GM13977 (cell line): ENCODE measurements at regions not wholly inside any gene's neighbourhood (a gene's known extent, or its start where the extent isn't known, plus 50 kb on each side); places are given as distances from the start of the nearest gene placed in this dataset.

Experiments used
- DNase-seq: peaks from one replicate; pipeline ENCODE4 v3.0.0; 2012; ENCODE audit warnings: low spot score
- in situ Hi-C: fragments of 300-500 bp; cut with MboI; formaldehyde crosslinking; loops from one replicate; pipeline ENCODE4 v1.12.0; 2022; ENCODE audit warnings: low sequenced_read_pairs, low pct_unique_long_range_greater_than_20kb, mixed read lengths, inconsistent platforms; ENCODE audit not compliant: unreplicated experiment
- TF ChIP-seq, protein P1 (sequence below): IDR thresholded peaks from 2 replicates; pipeline ENCODE4 v1.5.1; 2012; ENCODE audit warnings: mild to moderate bottlenecking, control low read depth; ENCODE audit not compliant: insufficient read depth; ENCODE audit errors: extremely low read depth, missing control alignments

DNA sequence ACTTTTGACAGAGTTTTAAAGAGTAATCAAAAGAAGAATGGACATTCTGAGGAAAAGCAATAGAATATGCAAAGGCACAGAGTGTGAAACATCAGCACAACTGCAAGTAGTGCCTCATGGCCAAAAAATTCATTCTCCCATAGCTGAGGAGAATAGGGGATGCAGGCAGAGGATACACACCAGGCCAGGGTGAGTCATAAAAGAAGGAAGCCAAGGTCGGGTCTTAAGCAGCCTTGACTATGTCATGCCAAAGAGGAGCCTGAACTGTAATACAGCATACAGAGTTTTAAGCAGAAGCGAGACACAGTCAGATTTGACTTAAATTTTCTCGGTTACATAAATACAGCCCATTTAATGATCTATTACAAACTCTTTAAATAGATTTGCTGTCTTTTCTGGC, 165.0 kb downstream of the LNPK start:
- TF ChIP-seq, protein P1, sequence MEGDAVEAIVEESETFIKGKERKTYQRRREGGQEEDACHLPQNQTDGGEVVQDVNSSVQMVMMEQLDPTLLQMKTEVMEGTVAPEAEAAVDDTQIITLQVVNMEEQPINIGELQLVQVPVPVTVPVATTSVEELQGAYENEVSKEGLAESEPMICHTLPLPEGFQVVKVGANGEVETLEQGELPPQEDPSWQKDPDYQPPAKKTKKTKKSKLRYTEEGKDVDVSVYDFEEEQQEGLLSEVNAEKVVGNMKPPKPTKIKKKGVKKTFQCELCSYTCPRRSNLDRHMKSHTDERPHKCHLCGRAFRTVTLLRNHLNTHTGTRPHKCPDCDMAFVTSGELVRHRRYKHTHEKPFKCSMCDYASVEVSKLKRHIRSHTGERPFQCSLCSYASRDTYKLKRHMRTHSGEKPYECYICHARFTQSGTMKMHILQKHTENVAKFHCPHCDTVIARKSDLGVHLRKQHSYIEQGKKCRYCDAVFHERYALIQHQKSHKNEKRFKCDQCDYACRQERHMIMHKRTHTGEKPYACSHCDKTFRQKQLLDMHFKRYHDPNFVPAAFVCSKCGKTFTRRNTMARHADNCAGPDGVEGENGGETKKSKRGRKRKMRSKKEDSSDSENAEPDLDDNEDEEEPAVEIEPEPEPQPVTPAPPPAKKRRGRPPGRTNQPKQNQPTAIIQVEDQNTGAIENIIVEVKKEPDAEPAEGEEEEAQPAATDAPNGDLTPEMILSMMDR: no peak
- in situ Hi-C loops: no loop called here
- no peak for DNase-seq

DNA sequence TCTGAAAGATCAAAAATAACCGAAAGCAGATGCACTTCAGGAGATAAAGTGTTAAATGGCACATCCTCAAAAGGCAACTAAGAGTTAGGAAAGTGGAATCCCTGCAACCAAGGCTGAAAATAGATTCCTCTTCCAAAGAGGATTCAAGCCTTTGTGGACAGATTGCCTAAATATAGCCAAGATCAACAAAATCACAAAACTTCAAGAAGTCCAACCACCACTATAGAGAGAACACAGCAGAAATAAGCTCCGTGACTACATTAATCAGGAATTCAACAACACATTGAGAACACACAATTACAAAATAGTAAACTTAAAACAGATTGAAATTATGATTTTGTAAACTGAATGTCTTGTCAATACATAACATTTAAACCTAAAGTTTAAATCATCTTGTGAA, 165.7 kb downstream of the LNPK start:
- DNase-seq: no peak
- TF ChIP-seq, protein P1: no peak
- in situ Hi-C loops: no loop called here

DNA sequence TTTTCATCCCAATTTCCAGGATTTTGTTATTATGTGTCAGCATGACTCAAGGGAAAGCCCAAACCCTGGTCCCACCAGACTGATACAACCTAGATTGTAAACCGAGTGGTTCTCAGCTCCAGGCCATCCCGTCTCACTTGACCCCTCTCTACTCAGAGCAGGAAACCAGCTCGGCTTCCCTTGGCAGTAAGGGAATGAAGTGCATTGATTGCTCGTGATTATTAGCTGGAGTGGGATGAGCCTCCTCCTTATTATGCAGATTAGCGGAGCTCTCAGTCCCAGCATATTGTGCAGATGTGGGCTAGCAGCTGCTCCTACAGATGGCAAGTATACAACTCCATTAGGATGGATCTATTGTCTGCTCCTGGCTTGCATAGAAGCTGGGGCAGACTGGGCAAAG, 167.6 kb downstream of the LNPK start:
- in situ Hi-C loops: no loop called here
- TF ChIP-seq, protein P1: no peak
- no peak for DNase-seq

DNA sequence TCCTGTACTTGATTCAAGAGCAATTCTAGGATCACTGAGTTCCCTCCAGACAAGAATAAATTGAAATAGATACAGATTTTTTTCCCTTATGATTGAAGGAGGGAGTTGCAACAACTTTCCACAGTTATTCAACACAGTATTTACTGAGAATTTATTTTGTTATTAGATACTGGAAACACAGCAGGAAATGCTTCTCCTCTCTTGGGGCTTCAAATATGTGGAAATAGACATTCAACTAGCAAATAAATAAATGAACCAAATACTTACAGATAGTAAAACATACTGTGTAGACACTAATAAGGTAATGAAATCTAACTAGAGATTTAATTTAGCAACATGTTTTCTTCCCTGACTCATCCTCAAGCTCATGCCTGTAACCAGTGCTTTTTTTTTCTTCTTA, 169.2 kb downstream of the LNPK start:
- DNase-seq: no peak
- TF ChIP-seq, protein P1: no peak
- in situ Hi-C loops: no loop called here

DNA sequence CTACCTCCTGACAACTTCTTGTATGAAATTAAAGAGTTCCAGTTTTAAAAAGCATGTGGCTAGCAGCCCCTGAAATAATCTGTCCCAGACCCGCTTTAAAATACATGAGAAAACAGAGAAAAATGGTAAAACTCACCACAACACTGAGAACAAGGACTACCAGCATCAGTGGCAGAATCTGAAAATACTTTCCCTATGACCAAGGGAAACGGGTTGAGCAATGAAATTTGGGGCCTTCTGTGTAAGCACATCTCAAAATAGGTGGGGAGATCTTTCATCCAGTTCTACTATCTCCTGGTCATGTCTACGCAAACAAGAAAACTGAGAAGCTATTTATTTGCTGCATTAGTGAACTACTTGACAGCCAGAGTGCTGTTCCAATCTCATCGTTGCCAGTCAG, 172.3 kb downstream of the LNPK start:
- in situ Hi-C loops: no loop called here
- TF ChIP-seq, protein P1: no peak
- no peak for DNase-seq

DNA sequence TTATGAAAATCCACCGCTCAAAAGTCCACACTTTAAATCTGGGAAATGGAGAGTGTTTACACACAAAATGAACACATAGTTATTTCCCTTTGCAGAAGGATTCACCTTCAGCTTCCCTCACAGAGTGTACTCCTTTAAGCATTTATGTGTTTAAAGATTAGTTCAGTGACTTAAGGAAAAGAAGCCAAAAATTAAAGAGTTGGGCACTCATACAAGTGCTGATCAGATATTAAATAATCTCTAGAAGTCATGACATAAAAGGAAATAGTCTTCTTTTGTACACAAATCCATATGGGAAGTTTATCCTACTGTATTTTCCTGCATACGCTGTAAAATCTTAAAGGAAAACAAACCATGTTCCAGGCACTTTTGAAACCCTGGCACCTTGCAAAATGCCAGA, 174.2 kb downstream of the LNPK start:
- TF ChIP-seq, protein P1: no peak
- in situ Hi-C loops: no loop called here
- DNase-seq: no peak

DNA sequence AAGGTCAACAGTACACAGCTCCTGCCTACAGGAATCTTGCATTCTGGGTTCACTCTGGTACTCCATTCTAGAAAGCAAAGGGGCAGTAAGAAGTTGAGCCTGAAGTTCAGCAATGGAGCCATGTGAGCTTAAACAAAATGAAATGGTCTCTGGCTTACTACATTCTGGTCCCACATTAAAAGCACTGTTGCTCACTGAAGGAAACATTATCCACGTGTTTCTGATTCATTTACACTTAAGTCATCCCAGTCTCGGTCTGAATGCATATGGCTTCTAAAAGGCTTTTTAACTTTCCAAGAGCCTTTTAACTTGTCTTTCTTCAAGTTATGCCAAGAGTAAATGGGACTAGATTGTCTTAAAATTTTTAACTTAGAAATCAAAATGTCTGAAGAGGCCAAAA, 177.8 kb downstream of the LNPK start:
- no peak for DNase-seq
- TF ChIP-seq, protein P1: no peak
- in situ Hi-C loops: no loop called here
